H1 (cell line): ENCODE measurements at regions not wholly inside any gene's neighbourhood (a gene's known extent, or its start where the extent isn't known, plus 50 kb on each side); places are given as distances from the start of the nearest gene placed in this dataset.

ENCODE experiments used
- CBX8 ChIP-seq: fragments of 300-800, 300-1000 bp; sonication (generic); IDR thresholded peaks from 2 replicates; pipeline ENCODE4 v1.7.1; 2016; ENCODE audit warnings: low read depth, low read length, borderline replicate concordance
- CEBPB ChIP-seq: IDR thresholded peaks from 2 replicates; pipeline ENCODE4 v1.6.1; 2012; ENCODE audit warnings: low read depth, low read length
- CTCF ChIP-seq, 3 experiments: IDR thresholded peaks; 1 replicate in 2 of 3; 2 replicates in 1 of 3; pipeline versions ENCODE4 v1.5.1 to v1.6.1; 2011; ENCODE audit warnings: low read length in 3 of 3, mild to moderate bottlenecking in 3 of 3, inconsistent platforms in 2 of 3, low read depth in 1 of 3, moderate library complexity in 1 of 3; ENCODE audit not compliant: insufficient read depth in 1 of 3; ENCODE audit errors: control extremely low read depth in 1 of 3
- EP300 ChIP-seq, 2 experiments: IDR thresholded peaks; 1 replicate in 1 of 2; 2 replicates in 1 of 2; pipeline ENCODE4 v1.6.1; 2011 to 2012; ENCODE audit warnings: low read depth in 2 of 2, low read length in 2 of 2, mild to moderate bottlenecking in 2 of 2, borderline replicate concordance in 1 of 2, inconsistent platforms in 1 of 2, moderate library complexity in 1 of 2
- JUND ChIP-seq: IDR thresholded peaks from 2 replicates; pipeline ENCODE4 v1.6.1; 2011; ENCODE audit warnings: mild to moderate bottlenecking, improper control_type of control experiment, low read length
- POLR2A ChIP-seq, 2 experiments: IDR thresholded peaks; 1 replicate in 1 of 2; 2 replicates in 1 of 2; pipeline ENCODE4 v1.6.1; 2011; ENCODE audit warnings: low read depth in 2 of 2, low read length in 2 of 2, mild to moderate bottlenecking in 2 of 2; ENCODE audit errors: control extremely low read depth in 1 of 2
- POLR2AphosphoS5 ChIP-seq: IDR thresholded peaks from 2 replicates; pipeline ENCODE4 v1.6.1; 2011; ENCODE audit warnings: low read depth, low read length
- SUZ12 ChIP-seq: fragments of 200-600 bp; sonication (generic); IDR thresholded peaks from 2 replicates; pipeline ENCODE4 v1.6.1; 2012; ENCODE audit warnings: mild to moderate bottlenecking, inconsistent platforms, low read length, moderate library complexity, mixed read lengths

- TF ChIP-seq POLR2A (IDR thresholded peaks at IDR 0.05; ENCODE audit: control extremely low read depth in 1 of 2, low read depth in 2 of 2, low read length in 2 of 2), result no peak
- no peak for TF ChIP-seq CTCF (IDR thresholded peaks at IDR 0.05; ENCODE audit: control extremely low read depth in 1 of 3, insufficient read depth in 1 of 3, low read depth in 1 of 3, low read length in 3 of 3)
- TF ChIP-seq POLR2AphosphoS5, result no peak
- no peak for TF ChIP-seq SUZ12
- no peak for TF ChIP-seq JUND
- TF ChIP-seq CEBPB, result no peak
- TF ChIP-seq EP300 (IDR thresholded peaks at IDR 0.05; ENCODE audit: borderline replicate concordance in 1 of 2, low read depth in 2 of 2, low read length in 2 of 2), result no peak
- no peak for TF ChIP-seq CBX8
Observed at GRCh38 chr4:125714049-125714448, 399.3 kb downstream of the FAT4 start.
